ENCODE measurements at regions not wholly inside any gene's neighbourhood (a gene's known extent, or its start where the extent isn't known, plus 50 kb on each side); places are given as distances from the start of the nearest gene placed in this dataset.

DNA sequence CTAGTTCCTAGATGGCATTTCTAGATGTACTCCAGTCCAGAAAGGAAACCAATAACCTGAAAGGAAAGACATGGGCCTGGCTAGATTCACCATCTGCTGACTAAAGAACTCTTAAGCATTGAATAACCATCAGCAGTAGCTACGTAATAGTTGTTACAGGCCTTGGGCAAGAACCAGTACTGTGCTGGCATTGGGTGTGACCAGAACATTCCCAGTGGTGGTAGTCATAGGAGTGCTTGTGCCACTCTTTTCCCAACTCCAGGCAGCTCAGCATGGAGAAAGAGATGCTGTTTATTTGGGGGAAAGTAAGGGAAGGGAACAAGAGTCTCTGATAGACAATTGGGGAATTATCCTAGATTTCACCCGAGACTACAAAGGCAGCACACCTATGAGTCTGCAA, 333.3 kb downstream of the SLC16A7 start:
- DNase-seq, result no peak

DNA sequence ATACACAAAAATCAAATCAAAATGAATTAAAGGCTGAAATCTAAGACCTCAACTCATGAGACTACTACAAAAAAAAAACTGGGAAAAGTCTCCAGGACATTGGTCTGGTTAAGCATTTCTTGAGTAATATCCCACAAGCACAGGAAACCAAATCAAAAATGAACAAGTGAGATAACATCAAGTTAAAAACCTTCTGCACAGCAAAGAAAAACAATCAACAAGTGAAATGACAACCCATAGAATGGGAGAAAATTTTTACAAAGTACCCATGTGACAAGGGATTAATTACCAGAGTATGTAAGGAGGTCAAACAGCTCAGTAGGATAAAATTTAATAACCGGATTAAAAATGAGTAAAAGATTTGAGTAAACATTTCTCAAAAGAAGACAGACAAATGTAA, 338.7 kb downstream of the SLC16A7 start:
- DNase-seq, result no peak

DNA sequence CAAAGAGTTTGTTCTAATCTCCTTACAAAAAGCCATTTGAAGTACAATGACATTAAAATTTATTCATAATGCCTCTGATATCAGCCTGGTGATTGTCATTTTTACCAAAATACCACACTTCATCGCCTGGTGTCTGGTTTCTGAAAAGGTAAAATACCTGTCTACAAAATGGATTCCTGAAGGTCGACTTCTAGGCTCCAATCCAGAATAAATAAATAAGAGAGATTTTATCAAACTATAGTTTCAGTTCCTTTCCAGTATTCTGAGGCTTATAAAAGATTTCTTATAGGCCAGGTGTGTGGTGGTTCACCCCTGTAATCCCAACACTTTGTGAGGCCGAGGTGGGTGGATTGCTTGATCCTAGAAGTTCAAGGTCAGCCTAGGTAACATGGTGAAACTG, 340.7 kb downstream of the SLC16A7 start:
- no peak for DNase-seq

DNA sequence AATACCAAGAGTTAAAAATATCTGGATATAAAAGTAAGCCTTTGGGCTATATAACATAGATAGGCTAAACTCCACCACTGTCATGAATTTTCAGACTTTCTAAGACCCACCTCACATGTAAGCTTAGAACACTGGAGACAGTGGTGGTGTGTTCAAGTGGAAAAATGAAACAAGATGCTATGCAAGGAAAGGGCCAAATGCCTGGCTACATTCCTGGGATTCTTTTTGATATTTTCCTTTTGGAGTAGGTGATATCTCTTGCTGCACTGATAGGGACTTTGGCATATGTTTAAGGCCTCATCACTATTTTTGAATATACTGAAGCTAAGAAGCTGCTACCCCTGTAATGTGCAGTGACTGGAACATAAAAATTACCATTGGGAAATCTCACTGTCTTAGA, 341.3 kb downstream of the SLC16A7 start:
- DNase-seq, result no peak

DNA sequence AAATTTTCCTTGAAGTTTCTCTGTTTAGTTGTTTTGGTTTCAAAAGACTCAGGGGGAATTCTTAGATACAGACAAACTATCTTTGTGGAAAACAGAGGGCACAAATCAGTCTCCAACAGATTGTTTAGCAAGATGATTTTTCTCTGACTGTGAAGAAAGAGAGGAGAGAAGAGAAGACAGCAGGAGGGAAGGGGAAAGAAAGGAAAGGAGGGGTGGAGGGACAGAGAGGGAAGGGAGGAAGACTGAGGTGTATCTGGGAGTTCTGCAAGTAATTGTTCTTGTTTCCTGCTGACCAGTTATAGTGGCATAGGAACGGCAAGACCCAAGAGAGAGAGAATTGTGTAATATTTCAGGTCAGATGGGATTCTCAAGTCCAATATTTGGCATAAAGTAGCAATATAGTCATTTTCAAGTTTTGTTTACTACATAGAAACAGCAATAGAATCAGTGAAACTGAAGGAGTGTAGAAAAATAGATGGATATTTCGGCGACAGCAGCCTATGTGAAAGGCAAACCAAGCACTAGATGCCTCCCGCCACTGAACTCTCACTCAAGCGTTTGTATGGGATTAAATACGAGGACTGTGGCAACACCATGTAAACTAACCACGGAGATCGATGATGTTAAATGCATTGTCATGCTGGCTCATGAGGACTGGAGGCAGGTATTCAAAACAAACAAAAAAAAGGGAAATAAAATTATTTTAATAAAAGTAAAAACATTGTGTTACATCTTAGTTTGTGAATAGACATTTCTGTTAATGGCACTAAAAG, 342.5 kb downstream of the SLC16A7 start:
- DNase-seq, result no peak

DNA sequence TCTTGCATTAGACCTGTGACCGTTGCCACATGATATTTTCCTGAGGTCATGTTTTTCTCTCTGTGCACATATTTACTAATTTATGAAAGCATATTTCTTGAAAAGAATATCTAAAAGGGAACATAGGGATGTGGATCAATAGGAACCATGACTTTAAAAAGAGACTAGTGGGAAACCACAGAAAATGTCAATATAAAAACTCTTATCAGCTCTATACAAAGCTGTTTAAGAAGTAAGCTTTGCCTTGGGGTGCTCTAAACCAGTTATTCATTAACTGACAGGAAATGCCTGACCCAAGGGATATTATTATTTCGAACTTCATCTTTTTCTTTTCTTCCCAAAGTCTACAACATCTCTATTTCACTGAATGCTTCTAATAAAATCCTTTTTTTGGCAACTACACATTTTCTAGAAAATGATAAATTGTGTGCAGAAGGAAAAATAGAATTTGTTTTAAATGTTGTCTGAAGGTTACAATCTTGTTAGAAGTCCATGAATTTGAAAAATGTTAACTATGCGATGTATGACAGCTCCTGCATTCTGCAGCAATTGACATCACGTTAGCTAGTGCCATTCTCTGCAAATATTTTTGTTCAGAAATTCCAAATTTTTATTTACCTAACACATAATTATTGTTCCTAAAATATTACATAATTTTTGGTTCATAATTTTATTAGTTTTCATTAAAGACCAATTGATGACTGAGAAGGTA, 345.0 kb downstream of the SLC16A7 start:
- DNase-seq, result no peak

DNA sequence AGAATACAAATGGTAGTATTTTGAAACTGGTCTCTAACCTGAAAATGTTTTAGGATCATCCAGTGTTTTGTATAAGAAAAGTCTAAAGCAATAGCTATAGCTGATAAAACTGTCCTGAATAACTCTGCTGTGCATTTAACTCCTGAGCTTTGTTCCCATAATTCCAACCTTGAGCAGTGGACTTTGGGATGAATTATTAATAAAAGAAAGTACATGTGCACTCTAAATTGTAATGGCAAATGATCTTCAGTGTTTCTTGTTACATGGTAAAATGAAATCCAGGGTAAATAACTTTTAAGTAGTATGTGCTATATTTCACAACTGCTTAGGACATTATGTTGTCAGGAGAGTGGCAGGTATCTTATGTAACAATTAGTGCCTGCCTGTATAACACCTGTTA, 345.6 kb downstream of the SLC16A7 start:
- no peak for DNase-seq

DNA sequence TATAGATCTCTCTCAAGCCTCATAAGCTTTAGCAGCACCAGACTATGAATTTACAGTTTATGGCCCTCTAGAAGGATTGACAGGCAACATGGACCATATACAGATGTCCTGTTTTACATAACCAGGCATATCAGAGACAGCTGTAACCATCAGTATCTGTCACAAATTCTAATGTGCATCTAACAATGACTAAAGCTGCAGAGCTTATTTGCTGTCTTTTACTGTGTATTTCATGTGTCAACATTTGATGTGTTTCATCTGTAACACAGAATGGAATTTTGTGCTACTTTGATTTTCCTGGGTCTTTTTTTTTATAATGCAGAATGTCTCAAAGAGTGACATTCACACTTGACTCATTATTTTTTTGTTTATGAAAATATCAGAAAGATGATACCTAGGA, 348.3 kb downstream of the SLC16A7 start:
- DNase-seq, result no peak

DNA sequence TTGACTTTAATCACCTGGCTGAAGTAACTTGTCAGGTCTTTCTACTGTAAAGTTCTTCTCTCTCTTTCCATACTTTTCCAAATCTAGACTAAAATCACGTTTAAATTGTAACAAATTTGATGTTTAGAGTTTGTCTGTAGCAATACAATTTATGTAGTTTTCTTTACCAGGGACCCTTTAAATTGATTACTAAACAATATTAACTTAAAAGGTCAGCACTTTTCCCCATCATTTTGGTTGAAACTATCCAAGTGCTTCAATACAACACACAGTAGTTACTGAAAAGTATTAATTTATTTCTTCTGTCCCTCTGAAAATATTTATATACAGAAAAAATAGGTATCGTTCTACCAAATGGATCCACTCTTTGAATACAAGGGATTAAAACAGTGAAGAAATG, 350.8 kb downstream of the SLC16A7 start:
- DNase-seq, result no peak

DNA sequence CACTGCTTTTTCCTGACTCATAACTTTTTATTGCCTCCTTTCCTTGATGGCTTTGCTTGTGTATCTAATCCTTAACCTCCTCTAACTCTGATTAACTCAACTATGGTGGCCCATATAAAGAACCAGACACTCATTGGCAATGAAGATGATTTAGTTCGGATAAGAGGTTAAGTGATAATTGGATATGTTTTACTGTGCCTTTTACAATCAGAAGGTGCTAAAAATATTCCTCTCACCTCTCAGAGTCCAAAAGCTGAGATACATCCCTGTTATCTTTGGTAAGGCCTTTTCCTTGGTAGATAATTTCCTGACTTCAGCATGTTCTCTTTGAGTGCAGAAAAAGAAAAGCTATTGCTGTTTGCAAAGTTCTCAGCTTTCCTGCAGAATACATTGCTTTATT, 367.7 kb downstream of the SLC16A7 start:
- DNase-seq, result no peak

DNA sequence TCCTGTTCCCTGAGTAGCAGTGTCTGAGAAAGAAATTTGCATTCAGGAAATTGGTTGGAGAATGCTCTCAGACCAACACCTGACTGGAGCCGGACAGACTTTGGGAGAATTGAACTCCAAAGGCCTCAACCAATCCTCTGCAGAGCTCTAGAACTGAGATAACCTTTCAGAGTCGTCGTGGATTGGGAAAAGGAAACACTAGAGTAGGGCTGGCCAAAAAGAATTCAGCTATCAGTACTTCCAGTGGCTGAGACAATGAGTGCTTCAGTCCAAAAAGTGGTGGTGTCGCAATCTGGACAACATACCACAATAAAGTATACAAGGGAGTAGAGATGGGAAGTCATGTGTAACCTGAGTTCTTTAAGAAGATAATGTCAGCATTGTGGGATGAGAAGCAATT, 377.1 kb downstream of the SLC16A7 start:
- no peak for DNase-seq

DNA sequence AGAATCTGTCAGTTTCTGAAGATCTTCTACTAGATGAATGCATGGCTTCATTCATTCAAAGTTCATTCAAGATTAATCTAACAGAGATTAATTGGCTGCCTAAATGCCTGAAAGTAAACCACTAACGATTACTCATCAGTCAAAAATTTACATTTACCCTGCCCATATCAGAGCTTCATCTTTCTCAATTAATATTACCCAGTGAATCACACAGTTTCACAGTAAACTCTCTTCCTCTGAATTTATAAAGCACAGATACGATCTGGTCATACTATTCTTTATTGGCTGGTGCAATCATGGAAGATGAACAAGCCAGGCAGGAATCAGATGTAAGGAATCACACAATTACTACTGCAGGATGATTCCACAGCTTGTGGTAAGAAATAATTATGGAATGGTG, 377.7 kb downstream of the SLC16A7 start:
- DNase-seq, result no peak

DNA sequence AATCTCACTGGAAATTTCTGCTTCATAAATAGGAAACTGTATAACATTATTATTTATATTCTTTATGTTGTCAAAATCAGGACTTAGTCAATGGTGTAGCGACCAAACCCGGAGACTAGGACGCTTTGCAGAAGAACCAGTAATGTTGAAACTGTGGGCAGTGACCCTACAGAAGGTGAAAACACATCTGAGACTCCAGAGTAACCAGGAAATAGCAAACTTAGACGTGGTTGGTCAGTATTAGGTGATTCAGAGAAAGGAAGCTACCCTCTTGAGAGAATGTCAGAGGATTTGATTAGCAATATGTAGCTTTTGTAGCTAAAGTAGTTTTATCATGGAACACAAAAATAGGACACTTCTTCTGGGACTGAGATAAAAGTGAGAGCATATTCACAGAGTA, 381.9 kb downstream of the SLC16A7 start:
- DNase-seq, result no peak

DNA sequence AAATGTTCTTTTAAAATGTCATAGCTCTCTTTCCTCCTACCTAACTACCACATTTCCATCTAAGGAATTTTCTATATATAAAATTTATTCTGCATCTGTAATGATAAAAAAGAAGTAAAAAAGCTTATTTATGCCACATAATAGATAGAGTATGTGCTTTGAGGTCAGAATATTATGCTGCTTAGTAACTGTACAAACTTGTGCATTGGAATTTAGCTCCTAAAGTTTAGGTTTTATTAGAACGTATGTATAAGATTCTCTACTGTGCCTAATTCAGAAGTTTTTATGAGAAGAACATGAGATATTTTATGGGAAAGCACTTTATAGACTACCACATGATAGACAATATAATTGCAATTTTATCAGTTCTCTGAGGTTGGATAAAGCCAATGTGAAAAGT, 384.6 kb downstream of the SLC16A7 start:
- no peak for DNase-seq

DNA sequence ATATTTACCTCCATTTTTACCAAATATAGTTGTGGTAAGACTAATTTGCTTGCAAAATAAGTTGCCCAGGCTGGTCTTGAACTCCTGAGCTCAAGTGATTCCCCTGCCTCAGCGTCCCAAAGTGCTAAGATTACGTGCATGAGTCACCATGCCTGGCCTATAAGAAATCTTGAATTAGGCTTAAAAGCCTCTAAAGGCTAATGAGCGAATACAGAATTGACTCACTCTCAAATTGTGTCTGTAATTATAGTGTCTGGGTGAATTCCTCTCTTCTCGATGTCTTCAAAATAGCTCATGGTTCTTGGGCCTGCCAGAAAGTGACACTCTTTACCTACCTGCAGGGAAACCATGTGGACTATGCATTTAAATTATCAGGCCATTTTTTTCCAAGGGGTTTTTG, 403.5 kb downstream of the SLC16A7 start:
- DNase-seq, result no peak

DNA sequence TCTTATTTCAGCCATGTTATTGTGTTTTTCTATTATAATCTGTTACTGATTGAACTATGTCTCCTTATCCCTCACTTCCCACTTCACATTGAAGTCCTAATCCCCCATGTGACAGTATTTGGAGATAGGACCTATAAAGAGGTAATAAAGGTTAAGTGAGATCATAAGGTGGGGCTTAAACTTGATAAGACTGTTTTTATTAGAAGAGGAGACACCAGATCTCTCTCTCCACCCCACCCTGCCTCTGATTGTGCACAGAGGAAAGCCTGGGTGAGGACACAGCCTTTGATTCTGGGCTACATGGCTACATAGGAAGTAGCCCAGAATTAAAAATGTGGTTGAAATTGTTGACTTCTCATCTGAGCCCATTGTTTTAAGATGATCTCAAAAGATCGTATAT, 414.7 kb downstream of the SLC16A7 start:
- DNase-seq, result no peak

DNA sequence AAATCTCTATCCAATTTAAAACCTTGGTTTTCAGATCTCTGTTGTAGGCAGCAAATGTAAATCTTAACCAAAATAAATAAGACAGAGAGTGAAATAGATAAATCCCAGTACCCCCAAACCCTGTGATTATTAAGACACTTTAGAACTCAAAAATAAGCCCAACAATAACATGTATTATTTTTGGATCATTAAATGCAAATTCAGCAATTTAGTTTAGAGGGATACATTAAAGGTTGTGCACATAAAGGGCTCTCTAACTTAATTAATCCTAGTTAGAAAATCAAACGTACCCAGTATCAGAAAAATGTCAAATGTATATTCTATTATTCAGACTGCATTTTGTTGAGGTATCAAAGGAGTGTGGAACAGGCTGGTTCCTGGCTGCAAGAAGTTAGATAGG, 416.8 kb downstream of the SLC16A7 start:
- DNase-seq, result no peak

DNA sequence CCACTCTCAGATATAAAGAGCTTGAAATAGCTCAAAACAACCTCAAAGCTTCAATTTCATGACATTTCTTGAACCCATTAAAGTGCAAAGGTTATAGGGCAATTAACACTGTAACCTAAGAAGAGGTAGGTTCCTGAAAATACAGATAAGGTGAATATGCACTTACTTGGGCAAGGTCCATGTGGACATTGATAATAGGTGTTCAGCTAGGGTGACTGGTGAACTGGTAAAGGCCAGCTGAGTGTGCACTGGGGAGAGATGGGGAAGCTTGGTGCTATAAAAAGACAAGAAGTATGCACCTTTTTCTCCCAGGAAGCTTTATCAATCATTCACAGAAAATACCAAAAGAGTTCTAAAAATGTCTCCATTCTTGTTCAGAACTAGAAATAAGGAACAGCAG, 418.6 kb downstream of the SLC16A7 start:
- DNase-seq, result no peak

DNA sequence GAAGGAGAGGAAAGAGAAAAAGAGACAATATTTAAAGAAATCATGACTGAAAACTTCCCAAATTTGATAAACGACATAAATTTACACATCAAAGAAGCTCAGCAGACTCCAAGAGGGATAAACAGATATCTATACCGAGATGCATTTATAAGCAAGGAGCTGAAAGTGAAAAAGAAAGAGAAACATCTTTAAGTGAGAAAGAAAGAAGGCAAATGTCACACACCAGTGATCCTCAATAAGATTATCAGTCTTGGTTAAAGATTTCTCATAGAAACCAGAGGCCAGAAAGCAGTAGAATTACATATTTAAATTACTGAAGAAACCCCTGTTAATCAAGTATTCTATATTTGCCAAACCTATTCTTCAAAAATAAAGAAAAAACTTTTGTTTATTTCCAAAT, 424.2 kb downstream of the SLC16A7 start:
- DNase-seq, result no peak

DNA sequence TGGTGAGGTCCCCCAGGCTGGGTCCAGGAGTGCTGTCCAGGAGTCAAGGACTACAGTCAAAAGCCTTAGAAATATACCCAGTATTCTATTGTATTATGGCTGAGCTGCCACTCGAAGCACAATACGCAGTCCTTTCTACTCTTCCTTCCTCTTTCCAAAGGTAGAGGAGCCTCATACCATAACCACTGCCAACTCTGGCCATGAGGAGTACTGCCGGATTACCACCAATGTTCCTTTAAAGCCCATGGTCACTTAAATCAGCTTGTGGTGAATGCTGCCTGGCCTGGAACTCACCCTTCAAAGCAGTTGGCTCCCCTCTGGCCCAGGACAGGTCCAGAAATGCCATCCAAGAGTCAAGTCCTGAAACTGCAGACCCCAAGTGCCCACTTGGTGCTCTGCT, 425.4 kb downstream of the SLC16A7 start:
- DNase-seq, result no peak

DNA sequence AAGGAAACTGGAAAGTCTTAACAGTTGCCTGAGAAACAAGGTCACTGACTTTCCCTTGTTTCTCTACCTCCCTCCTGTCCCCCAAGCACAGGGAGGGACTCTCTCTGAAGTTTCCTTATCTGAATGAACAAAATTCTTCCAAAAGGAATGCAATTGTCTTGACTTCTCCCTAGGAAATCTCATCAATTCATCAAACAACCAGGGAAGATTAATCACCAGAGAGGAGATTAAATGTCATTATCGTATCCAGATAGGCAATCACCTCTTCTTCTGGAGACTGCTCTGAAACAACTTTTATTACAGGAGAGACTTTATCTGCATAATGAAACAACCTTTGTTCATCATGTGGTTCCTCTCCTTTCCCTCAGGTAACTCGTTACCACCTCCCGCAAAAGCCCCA, 431.4 kb downstream of the SLC16A7 start:
- DNase-seq, result no peak

DNA sequence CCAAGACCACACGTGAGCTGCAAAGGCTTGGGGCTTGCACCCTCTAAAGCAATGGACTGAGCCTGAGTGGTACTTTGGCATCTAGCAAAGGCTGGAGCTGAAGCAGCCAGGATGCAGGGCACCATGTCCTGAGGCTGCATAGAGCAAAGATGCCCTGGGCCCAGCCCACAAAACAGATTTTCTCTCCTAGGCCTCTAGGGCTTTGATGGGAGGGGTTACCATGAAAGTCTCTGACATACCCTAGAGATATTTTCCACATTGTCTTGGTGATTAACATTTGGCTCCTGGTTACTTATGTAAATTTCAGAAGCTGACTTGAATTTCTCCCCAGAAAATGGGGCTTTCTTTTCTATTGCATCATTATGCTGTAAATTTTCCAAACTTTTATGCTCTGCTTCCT, 438.3 kb downstream of the SLC16A7 start:
- no peak for DNase-seq

DNA sequence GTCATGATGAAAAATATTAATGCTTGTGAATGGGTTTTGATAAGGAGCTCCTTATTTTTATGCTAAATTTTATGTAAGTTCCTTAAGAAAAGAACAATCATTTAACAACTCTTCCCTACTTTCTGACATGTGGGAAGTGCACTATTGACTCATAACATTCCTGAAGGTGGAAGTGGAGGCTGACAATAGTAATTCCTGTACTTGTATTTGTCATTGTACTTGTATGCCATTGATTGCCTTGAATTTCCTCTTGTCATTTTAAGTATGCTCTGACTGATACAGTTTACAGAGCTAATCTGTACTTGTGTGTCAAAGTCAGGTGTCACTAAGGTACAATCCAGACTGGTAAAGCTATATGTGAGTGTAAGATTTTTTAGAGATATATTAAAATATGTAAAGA, 440.0 kb downstream of the SLC16A7 start:
- DNase-seq, result no peak

DNA sequence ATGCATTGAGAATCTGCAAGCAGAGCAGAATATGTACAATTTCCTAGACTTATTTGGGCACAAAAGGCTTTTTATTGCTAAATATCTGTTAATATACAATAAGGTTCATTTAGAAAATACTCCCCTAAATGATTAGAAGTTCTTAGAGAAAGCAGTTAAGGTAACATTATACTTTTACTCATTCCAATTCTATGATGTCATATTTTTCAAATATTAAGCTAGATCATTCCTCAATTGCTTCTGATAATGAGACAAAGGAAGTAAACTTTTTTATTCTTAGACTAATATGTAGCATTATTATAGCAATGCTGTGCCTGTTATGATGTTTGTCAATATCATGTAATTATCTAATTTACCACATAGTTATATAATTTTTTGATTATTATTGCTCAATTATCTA, 447.0 kb downstream of the SLC16A7 start:
- no peak for DNase-seq

DNA sequence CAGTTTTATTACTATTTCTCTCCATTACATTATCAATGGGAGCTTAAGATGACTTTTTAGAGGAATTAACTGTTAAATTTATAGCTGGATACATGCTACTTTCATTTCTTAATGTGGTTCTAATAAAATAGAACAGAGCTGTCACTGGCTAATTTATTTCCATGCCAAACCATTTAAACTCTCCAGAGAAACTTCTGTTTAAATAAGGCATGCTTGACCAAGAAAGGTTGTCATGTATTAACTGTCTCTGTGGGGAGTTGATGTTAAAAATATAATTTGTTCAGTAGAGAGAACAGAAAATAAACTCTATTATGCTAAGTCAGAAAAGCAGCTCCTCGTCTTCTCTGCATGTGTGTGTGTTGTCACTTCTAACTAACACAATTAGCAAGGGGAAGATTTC, 447.4 kb downstream of the SLC16A7 start:
- DNase-seq, result no peak
